Activated T-helper 1 cell treated with anti-CD3 and anti-CD28 coated beads, Interleukin-12 subunit alpha, Interleukin-12 subunit beta, Interleukin-2, Interleukin-4 antibody, amounts not matched to agents 30 ng/mL and 10 ng/mL and 1 ng/mL, durations not matched to agents 14 hours and 24 hours and 36 hours (primary cell): ENCODE measurements at regions not wholly inside any gene's neighbourhood (a gene's known extent, or its start where the extent isn't known, plus 50 kb on each side); places are given as distances from the start of the nearest gene placed in this dataset.

Source experiments
- DNase-seq: peaks from one replicate; pipeline ENCODE4 v3.0.0; 2021; ENCODE audit warnings: low spot score
- H3K27ac Mint-ChIP-seq: one replicate; pipeline ENCODE4 v1.8.0; 2021; ENCODE audit warnings: mild to moderate bottlenecking, mixed read lengths
- H3K27me3 Mint-ChIP-seq: one replicate; pipeline ENCODE4 v1.8.0; 2022; ENCODE audit warnings: mild to moderate bottlenecking, moderate library complexity, mixed read lengths; ENCODE audit not compliant: insufficient read depth
- H3K36me3 Mint-ChIP-seq: one replicate; pipeline ENCODE4 v1.8.0; 2021; ENCODE audit warnings: low read depth, mixed read lengths
- H3K4me1 Mint-ChIP-seq: one replicate; pipeline ENCODE4 v1.8.0; 2021; ENCODE audit warnings: low read depth, mixed read lengths
- H3K4me3 Mint-ChIP-seq: one replicate; pipeline ENCODE4 v1.8.0; 2021; ENCODE audit warnings: mild to moderate bottlenecking, moderate library complexity, mixed read lengths
- H3K9me3 Mint-ChIP-seq: one replicate; pipeline ENCODE4 v1.8.0; 2021; ENCODE audit warnings: mixed read lengths
- intact Hi-C: fragments of 100-400 bp; cut with micrococcal nuclease; formaldehyde crosslinking; loops from one replicate; pipeline ENCODE4 v1.15.1; 2024

DNA sequence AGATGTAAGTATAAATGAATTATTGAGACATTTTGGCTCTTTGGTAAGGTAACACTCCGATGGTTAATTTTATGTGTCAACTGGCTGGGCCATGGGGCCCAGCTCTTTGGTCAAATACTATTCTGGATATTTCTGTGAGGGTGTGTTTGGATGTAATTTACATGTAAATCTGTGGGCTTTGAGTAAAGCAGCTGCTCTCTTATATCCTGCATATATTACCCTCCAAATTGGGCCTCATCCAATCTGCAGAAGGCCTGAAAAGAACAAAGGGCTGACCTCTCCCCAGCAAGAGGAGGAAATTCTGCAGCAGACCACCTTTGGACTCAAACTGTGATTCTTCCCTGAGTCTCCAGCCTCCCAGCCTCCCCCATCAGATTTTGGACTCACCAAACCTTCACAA, 464.1 kb downstream of the PLCL1 start:
- Mint-ChIP-seq H3K4me3 (no peak overlapping the region), H3K9me3 (no peaks in the 10 kb centered on the region), H3K4me1 (no peaks in the 10 kb centered on the region), H3K27ac (no peak overlapping the region), H3K27me3 (no peaks in the 10 kb centered on the region), H3K36me3 (no peaks in the 10 kb centered on the region)
- no peak for DNase-seq
- intact Hi-C loops = no loop called here

DNA sequence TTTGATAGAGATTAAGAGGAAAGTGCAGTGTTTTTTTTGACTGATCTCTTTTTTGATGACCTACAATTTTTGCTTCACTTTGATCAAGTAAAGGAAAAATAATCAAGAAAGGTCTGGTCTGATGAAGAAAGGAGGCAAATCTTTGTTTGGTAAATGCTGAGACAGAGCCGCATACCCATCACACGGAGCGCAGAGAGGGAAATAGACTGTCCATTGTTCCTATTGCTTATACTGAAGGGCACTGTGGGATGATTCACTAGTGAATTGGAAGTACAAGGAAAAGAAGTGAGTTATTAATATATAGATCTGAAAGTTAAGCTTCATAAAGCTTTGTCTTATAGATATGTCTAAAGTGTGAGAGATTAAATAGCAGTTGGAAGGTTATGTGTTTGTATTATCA, 455.1 kb downstream of the PLCL1 start:
- H3K27me3 Mint-ChIP-seq = peaks cover 10% of the 10 kb centered on the region
- intact Hi-C loops = no loop called here
- H3K4me3 Mint-ChIP-seq = no peak overlapping the region
- no peak for DNase-seq
- H3K36me3 Mint-ChIP-seq = no peaks in the 10 kb centered on the region
- H3K4me1 Mint-ChIP-seq = no peaks in the 10 kb centered on the region
- H3K9me3 Mint-ChIP-seq = no peaks in the 10 kb centered on the region
- H3K27ac Mint-ChIP-seq = no peak overlapping the region

DNA sequence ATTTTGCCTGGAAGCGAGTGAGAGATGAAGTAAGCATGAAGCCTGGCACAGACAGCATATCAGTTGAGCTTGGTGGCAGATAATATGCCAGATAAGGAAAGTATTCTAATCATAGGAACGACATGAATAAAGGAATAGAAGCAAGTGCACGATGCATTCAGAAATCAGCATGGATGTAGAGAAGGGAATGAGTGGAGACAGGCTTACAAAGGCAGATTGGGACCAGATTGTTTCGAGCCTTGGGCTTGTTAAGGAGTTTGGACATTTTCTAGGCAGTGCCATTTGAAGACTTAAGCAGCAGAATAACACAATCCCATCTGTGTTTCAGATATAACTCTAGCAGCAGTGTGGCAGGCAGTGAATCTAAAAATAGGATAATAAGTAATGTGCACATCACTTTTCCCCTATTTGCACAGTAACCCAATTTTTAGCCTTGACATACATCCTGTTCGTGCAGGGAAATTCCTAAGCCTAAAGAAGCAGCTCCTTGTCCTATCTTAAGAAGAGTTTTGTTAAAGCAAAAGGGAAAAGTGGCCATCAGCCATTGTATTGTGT, 450.2 kb downstream of the PLCL1 start:
- Mint-ChIP-seq H3K9me3 (no peaks in the 10 kb centered on the region), H3K36me3 (no peaks in the 10 kb centered on the region), H3K4me1 (no peaks in the 10 kb centered on the region), H3K27ac (no peak overlapping the region), H3K27me3 (peaks cover 18% of the 10 kb centered on the region), H3K4me3 (no peak overlapping the region)
- intact Hi-C loops = no loop called here
- DNase-seq = no peak

DNA sequence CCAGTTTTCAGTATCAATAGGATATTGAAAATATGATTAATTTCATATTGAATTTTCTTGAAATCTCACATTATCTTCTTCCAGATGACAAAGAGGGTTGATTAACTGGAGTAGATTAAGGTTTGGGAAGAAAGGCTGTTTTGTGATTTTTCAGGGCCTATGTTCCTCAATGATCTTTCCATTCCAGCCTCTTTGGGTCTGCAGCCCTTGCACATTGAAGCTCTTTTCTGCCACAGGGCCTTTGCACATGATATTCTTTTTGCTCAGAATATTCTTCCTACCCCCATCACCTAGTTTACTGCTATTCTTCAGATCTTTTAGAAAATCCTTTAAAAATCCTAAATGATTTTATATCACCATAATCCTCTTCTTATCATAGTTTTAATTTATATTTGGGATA, 449.6 kb downstream of the PLCL1 start:
- H3K4me3 Mint-ChIP-seq = no peak overlapping the region
- no peaks in the 10 kb centered on the region for H3K36me3 Mint-ChIP-seq
- intact Hi-C loops = no loop called here
- DNase-seq = no peak
- H3K9me3 Mint-ChIP-seq = no peaks in the 10 kb centered on the region
- no peak overlapping the region for H3K27ac Mint-ChIP-seq
- H3K4me1 Mint-ChIP-seq = no peaks in the 10 kb centered on the region
- H3K27me3 Mint-ChIP-seq = peaks cover 14% of the 10 kb centered on the region

DNA sequence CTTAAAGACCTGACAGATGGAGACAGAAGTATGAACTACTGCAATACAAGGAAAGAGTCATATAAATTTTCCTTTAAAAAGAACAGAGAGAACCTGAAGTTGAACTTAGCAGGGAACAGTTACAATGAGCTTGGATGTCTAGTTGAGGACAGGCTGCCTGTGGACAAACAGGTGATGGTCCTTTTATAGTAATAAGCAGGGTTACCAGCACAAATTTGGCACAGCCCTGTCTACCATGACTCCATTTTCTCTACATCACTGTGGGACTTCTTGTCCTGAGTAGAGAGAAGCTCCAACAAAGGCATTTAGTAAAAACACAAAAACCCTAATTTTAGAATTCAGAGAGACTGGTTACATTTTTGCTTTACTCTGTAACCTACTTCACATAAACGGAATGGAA, 448.1 kb downstream of the PLCL1 start:
- Mint-ChIP-seq H3K9me3 (no peaks in the 10 kb centered on the region), H3K4me1 (no peaks in the 10 kb centered on the region), H3K27ac (no peak overlapping the region), H3K4me3 (no peak overlapping the region), H3K27me3 (peaks cover 9% of the 10 kb centered on the region), H3K36me3 (no peaks in the 10 kb centered on the region)
- intact Hi-C loops = no loop called here
- DNase-seq = no peak

DNA sequence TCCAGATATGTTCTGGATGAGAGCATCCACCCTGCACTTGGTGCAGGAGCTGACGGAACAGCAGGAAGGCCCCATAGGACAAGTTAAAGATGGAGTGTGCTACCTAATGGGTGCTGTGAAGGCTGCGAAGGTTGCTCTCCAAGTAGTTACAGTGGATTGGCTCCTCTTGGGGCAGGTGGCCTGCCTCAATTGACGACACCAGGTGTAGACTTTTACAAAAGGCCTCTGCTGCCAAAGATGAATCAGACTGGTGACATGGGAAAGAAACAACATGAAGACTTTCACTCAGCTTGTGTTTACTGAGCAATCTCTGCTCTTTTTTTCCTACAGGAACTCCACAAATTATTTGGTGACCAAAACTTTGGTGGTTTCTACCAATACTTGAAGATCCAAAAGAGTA, 437.7 kb downstream of the PLCL1 start:
- no peak overlapping the region for H3K4me3 Mint-ChIP-seq

DNA sequence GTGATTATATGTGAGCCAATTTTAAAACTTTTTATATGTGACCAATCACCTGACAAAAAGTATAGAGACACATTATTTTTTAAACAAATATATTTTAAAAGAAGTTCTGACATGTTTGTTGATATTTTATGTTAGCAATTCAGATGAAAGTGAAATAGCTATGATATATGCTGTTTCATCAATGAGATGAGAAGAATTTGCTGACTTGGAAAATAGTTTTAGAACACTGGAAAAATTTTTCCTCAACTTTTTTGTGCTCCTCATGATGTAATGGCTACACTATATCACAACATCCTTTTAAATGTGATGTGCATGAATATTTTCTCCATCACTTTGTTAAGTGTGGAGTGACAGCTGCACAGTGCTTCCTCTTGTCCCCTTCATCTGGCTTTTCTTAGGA, 434.0 kb downstream of the PLCL1 start:
- Mint-ChIP-seq H3K36me3 (no peaks in the 10 kb centered on the region), H3K4me1 (no peaks in the 10 kb centered on the region)
- intact Hi-C loops = no loop called here

More for the DNA sequence above, 437.7 kb downstream of the PLCL1 start:
- intact Hi-C loops = no loop called here
- no peak overlapping the region for H3K27ac Mint-ChIP-seq
- H3K27me3 Mint-ChIP-seq = peaks cover 3% of the 10 kb centered on the region
- DNase-seq = no peak
- no peaks in the 10 kb centered on the region for H3K36me3 Mint-ChIP-seq
- H3K9me3 Mint-ChIP-seq = no peaks in the 10 kb centered on the region
- no peaks in the 10 kb centered on the region for H3K4me1 Mint-ChIP-seq

DNA sequence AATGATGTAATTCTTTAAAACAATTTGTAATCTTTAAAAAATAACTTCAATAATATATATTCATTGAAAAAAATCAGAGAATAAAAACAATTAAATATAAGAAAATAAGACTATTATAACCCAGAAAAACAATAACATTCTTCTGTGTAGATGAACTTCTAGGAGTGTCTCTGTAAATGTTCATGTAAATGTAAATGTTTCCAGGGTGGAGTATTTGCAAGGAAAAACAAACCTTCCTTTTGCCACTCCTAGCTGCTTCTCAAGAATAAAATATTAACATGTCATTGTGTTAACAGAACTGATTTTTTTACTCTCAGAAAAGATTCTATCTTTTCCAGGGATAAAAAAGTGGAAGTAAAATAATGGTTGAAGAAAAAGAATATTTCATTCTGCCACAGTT, 431.9 kb downstream of the PLCL1 start:
- no peak for DNase-seq
- Mint-ChIP-seq H3K36me3 (no peaks in the 10 kb centered on the region), H3K4me3 (no peak overlapping the region), H3K9me3 (no peaks in the 10 kb centered on the region), H3K4me1 (no peaks in the 10 kb centered on the region), H3K27ac (no peak overlapping the region), H3K27me3 (peaks cover 6% of the 10 kb centered on the region)
- intact Hi-C loops = no loop called here

More for the DNA sequence above, 434.0 kb downstream of the PLCL1 start:
- Mint-ChIP-seq H3K27me3 (peaks cover 4% of the 10 kb centered on the region), H3K27ac (no peak overlapping the region), H3K4me3 (no peak overlapping the region), H3K9me3 (no peaks in the 10 kb centered on the region)
- DNase-seq = no peak

DNA sequence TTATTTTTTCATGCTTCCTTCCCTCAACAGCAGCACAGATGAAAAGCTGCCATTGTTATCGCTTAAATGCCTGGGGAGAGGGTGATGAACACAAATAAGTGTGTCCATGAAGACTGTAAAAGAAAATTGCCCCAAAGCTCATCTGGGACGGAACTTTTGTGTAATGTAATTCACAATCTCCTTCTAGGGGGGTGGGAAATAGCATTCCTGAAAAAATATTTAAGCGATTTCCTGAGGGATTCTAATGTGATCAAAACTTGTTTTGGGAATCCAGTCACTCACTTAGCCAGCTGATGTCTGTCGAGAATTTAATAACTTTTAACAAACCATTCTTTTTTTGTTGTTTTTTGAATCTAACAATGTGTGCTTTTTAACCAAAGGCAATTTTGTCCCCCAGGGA, 427.9 kb downstream of the PLCL1 start:
- H3K27ac Mint-ChIP-seq = no peak overlapping the region
- no peak for DNase-seq
- intact Hi-C loops = no loop called here
- no peaks in the 10 kb centered on the region for H3K36me3 Mint-ChIP-seq
- no peaks in the 10 kb centered on the region for H3K9me3 Mint-ChIP-seq
- no peaks in the 10 kb centered on the region for H3K4me1 Mint-ChIP-seq
- no peak overlapping the region for H3K4me3 Mint-ChIP-seq
- peaks cover 6% of the 10 kb centered on the region for H3K27me3 Mint-ChIP-seq

DNA sequence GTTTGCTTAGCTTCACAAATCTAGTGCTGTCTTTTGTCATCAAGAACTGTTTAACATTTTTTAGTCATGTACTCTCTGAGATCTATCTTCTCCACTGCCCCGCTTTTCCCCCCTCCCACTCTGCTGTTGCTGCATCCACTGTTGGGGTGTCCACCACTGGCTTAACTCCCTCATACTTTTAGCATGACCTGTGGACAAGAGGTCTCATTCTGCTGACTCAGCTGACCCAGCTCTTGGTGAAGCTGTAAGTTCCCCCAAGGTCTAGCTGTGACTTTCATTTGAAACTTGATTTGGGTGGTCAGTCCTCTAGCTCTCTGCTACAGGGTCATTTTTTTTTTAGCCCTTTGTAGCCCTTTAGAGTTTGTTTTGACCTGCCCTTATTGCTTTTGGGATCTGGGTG, 427.2 kb downstream of the PLCL1 start:
- no peak overlapping the region for H3K4me3 Mint-ChIP-seq
- H3K27me3 Mint-ChIP-seq = peaks cover 6% of the 10 kb centered on the region
- no peaks in the 10 kb centered on the region for H3K4me1 Mint-ChIP-seq
- no peak for DNase-seq
- no peak overlapping the region for H3K27ac Mint-ChIP-seq
- H3K36me3 Mint-ChIP-seq = no peaks in the 10 kb centered on the region
- H3K9me3 Mint-ChIP-seq = no peaks in the 10 kb centered on the region
- intact Hi-C loops = no loop called here

DNA sequence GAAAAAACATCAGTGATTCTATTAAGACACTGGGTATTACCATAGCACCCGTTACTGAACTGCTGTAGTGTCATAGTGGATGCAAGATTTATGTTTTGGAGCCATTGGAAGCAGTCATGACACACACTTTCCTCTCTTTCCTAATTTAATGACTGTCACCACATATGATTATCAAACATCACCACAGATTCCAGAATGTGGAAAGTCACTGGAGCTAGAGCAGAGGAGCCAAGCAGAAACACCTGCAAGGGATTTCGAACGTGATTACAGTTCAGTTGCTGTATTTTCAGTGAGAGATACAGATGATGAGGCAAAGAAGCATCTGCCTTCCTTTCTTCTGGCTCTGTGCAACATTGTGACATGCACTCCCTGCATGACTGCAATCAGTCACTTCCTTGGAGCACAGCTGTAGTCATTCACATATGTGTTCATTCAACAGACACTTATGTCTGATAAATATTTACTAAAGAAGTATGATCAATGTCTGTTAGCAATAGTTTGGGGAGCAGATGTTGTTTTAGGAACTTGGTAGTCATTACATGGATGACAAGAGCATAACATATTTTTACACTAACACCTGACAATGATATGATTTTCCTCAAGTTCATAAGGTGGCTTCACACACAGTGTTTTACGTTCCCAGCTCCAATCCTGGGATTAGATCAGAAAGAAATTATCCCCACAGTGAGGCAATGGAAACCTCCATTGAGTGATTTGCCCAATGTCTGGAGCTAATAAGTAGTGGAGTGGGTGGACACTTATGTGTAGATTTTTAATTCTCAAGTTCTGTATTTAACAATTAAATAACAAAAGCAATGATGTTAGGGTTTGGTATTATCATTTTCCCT, 416.6 kb downstream of the PLCL1 start:
- DNase-seq = no peak
- Mint-ChIP-seq H3K27ac (no peak overlapping the region), H3K4me1 (no peaks in the 10 kb centered on the region), H3K36me3 (no peaks in the 10 kb centered on the region), H3K4me3 (no peak overlapping the region), H3K27me3 (peaks cover 7% of the 10 kb centered on the region), H3K9me3 (no peaks in the 10 kb centered on the region)
- intact Hi-C loops = no loop called here

DNA sequence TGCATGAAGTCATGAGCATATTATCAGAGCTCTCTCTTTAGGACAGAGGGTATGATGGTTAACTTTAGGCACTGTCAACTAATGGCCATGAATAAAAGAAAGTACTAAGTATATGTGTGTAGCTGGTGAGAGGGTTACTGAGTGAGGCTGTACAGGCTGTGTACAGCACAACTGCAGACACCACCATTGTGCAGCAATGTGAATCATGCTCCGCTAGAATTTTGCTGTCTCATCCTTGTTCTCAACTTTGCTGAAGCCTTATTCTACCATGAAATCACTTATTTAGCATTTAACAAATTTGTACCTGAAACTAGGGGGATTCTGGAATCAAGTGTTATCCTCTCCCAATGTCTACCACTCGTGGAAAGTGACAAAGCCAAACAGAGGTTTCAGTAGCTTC, 414.9 kb downstream of the PLCL1 start:
- Mint-ChIP-seq H3K27me3 (peaks cover 7% of the 10 kb centered on the region), H3K9me3 (no peaks in the 10 kb centered on the region), H3K4me1 (no peaks in the 10 kb centered on the region), H3K4me3 (no peak overlapping the region), H3K27ac (no peak overlapping the region), H3K36me3 (no peaks in the 10 kb centered on the region)
- intact Hi-C loops = no loop called here
- no peak for DNase-seq

DNA sequence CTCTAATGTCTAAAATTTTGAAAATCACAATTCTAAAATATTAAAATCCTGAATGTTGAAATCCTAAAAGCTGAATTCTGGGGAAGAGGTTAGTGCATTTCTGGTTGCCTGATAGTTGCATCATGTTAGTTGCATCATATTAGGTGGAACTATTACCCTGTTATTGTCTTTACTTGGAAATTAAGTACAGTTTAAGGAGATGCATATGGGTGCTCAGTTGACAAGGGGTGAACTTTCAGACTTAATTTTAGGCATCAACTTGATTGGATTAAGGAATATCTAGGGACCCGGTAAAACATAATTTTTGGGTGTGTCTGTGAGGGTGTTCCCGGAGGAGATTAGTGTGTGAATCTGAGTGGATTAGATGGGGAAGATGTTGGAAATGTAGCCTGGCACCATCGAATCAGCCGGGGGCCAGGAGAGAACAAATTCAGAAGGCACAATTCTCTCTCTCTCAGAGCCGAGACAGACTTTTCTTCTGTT, 409.8 kb downstream of the PLCL1 start:
- Mint-ChIP-seq H3K4me3 (no peak overlapping the region), H3K9me3 (no peaks in the 10 kb centered on the region), H3K4me1 (no peaks in the 10 kb centered on the region), H3K36me3 (no peaks in the 10 kb centered on the region), H3K27ac (no peak overlapping the region), H3K27me3 (peaks cover 5% of the 10 kb centered on the region)
- DNase-seq = no peak
- intact Hi-C loops = no loop called here
